Caco-2 (cell line): ENCODE measurements at regions not wholly inside any gene's neighbourhood (a gene's known extent, or its start where the extent isn't known, plus 50 kb on each side); places are given as distances from the start of the nearest gene placed in this dataset.

Source experiments
- BruUV-seq: library from RNA; stranded (reverse); fragments of 400-500 nt; replicated peaks from 2 replicates; lab custom pipeline; 2021; lab: Mats Ljungman, UMichigan
- CTCF ChIA-PET: fragments of 300-600 bp; sonication (Branson Sonifier 250); formaldehyde crosslinking; loops from one replicate; lab custom pipeline; 2022; ENCODE audit warnings: antibody characterized with exemption; lab: Charles Lee
- POLR2A ChIA-PET: fragments of 300-600 bp; sonication (Branson Sonifier 250); formaldehyde crosslinking; loops from one replicate; lab custom pipeline; 2022; ENCODE audit warnings: antibody characterized with exemption; lab: Charles Lee
- DNase-seq, 2 experiments: peaks; one replicate each; pipeline versions ENCODE4 v3.0.0 to v3.0.0-alpha.2; 2020 to 2022
- H3K27me3 ChIP-seq: replicated peaks from 2 replicates; pipeline ENCODE4 v1.6.0; 2011; ENCODE audit warnings: low read length; ENCODE audit not compliant: control insufficient read depth, insufficient read depth
- H3K36me3 ChIP-seq: 2 replicates; pipeline ENCODE4 v1.5.1; 2011; ENCODE audit warnings: low read length; ENCODE audit not compliant: control insufficient read depth, insufficient read depth
- H3K4me1 ChIP-seq: fragments of 250-450 bp; sonication (Bioruptor Pico); 2 replicates; pipeline ENCODE4 v1.5.1; 2020; ENCODE audit warnings: mild to moderate bottlenecking
- H3K4me3 ChIP-seq: 2 replicates; pipeline ENCODE4 v1.5.1; 2011; ENCODE audit warnings: low read depth, mild to moderate bottlenecking, control low read depth, low read length
- H3K9me3 ChIP-seq: fragments of 250-450 bp; sonication (Bioruptor Pico); 2 replicates; pipeline ENCODE4 v1.5.1; 2020; ENCODE audit warnings: mild to moderate bottlenecking, moderate library complexity
- H3K27ac Mint-ChIP-seq: one replicate; pipeline ENCODE4 v1.8.0; 2022; ENCODE audit warnings: mixed read lengths; ENCODE audit not compliant: unreplicated experiment
- H3K27me3 Mint-ChIP-seq: one replicate; pipeline ENCODE4 v1.8.0; 2022; ENCODE audit warnings: mixed read lengths; ENCODE audit not compliant: insufficient read depth, unreplicated experiment
- H3K36me3 Mint-ChIP-seq: one replicate; pipeline ENCODE4 v1.8.0; 2022; ENCODE audit warnings: mild to moderate bottlenecking, mixed read lengths; ENCODE audit not compliant: insufficient read depth, unreplicated experiment
- H3K4me1 Mint-ChIP-seq: one replicate; pipeline ENCODE4 v1.8.0; 2022; ENCODE audit warnings: low read depth, mixed read lengths; ENCODE audit not compliant: unreplicated experiment
- H3K4me3 Mint-ChIP-seq: one replicate; pipeline ENCODE4 v1.8.0; 2022; ENCODE audit warnings: mild to moderate bottlenecking, moderate library complexity, mixed read lengths; ENCODE audit not compliant: unreplicated experiment
- H3K9me3 Mint-ChIP-seq: one replicate; pipeline ENCODE4 v1.8.0; 2022; ENCODE audit warnings: mixed read lengths; ENCODE audit not compliant: unreplicated experiment
- intact Hi-C: fragments of 100-400 bp; cut with micrococcal nuclease; formaldehyde crosslinking; loops from one replicate; pipeline ENCODE4 v1.10.0; 2022; ENCODE audit not compliant: unreplicated experiment
- TF ChIP-seq, protein P1 (sequence below), 2 experiments: fragments of 200-600 bp in 1 of 2; IDR thresholded peaks; 1 replicate in 1 of 2; 2 replicates in 1 of 2; pipeline versions ENCODE4 v1.5.1 to v1.8.0; 2011 to 2022; ENCODE audit warnings: antibody characterized with exemption in 1 of 2, control low read depth in 1 of 2, inconsistent platforms in 1 of 2, low read depth in 1 of 2, low read length in 1 of 2, mild to moderate bottlenecking in 1 of 2, moderate library complexity in 1 of 2; ENCODE audit not compliant: insufficient read depth in 1 of 2, severe bottlenecking in 1 of 2, unreplicated experiment in 1 of 2

DNA sequence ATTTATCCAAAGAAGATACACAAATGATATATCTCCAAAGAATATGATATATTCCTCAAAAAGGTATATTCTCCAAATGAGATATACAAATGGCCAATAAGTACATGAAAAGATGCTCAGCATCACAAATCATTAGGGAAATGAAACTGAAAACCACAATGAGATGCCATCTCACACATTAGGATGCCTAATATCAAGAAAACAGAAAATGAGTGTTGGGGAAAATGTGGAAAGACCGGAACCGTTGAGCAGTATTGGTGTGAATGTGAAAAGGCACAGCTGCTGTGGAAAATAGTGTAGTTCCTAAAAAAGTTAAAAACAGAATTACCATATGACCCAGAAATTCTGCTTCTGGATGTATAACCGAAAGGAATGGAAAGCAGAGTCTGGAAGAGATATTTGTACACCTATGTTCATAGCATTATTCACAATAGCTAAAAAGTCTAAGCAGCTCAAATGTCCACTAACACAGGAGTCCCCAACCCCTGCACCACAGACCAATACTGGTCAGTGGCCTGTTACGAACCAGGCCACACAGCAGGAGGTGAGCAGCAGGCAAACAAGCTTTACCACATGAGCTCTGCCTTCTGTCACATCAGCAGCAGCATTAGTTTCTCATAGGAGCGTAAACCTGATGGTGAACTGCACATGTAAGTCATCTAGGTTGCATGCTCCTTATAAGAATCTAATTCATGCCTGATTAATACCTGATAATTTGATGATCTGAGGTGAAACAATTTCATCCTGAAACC is 291.9 kb downstream of the PCDH20 start:
- no peak for DNase-seq
- Mint-ChIP-seq H3K36me3 (no peaks in the 10 kb centered on the region), H3K9me3 (peaks cover 10% of the 10 kb centered on the region), H3K27me3 (no peaks in the 10 kb centered on the region), H3K4me3 (no peak overlapping the region), H3K4me1 (peaks cover 10% of the 10 kb centered on the region), H3K27ac (no peak overlapping the region)
- BruUV-seq, result no TSS peak
- intact Hi-C loops, result loop anchor here (10.0 kb wide), 1 partner anchor 291 kb away; the partner anchor contains the start of gene PCDH20
- TF ChIP-seq, protein P1, sequence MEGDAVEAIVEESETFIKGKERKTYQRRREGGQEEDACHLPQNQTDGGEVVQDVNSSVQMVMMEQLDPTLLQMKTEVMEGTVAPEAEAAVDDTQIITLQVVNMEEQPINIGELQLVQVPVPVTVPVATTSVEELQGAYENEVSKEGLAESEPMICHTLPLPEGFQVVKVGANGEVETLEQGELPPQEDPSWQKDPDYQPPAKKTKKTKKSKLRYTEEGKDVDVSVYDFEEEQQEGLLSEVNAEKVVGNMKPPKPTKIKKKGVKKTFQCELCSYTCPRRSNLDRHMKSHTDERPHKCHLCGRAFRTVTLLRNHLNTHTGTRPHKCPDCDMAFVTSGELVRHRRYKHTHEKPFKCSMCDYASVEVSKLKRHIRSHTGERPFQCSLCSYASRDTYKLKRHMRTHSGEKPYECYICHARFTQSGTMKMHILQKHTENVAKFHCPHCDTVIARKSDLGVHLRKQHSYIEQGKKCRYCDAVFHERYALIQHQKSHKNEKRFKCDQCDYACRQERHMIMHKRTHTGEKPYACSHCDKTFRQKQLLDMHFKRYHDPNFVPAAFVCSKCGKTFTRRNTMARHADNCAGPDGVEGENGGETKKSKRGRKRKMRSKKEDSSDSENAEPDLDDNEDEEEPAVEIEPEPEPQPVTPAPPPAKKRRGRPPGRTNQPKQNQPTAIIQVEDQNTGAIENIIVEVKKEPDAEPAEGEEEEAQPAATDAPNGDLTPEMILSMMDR (IDR thresholded peaks at IDR 0.05; ENCODE audit: insufficient read depth in 1 of 2, low read depth in 1 of 2, low read length in 1 of 2, severe bottlenecking in 1 of 2, unreplicated experiment in 1 of 2), result no peak
- ChIA-PET POLR2A (no interaction called here), CTCF (no interaction called here)
- Histone ChIP-seq H3K36me3 (no peaks in the 10 kb centered on the region), H3K27me3 (no peaks in the 10 kb centered on the region), H3K4me3 (no peak overlapping the region), H3K4me1 (peaks cover 18% of the 10 kb centered on the region), H3K9me3 (no peaks in the 10 kb centered on the region)

DNA sequence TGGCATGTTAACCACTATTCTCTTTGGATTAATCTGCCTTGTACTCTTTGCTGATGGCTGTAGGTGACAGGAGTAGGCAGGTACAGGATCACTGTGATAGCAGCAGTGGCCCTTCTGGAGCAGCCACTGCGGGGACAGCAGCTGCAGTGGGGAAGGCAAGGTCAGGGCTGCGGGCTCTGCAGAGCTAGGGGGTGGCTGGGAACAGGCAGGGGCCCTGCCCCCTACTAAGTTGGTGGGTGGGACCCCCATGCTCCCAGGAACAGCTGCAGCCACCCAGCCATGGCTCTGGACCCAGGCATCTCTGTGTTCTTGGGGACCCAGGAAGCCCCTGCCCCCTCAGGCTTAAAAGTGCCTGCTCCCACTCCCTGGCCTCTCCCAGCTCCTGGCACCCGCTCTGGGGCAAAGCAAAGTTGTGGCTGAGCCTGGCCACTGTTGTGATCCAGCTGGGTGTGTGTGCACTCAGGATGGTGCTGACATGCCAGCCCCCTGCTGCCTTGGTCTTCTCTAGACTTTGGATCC is 302.4 kb downstream of the PCDH20 start:
- CTCF ChIA-PET, result no interaction called here

DNA sequence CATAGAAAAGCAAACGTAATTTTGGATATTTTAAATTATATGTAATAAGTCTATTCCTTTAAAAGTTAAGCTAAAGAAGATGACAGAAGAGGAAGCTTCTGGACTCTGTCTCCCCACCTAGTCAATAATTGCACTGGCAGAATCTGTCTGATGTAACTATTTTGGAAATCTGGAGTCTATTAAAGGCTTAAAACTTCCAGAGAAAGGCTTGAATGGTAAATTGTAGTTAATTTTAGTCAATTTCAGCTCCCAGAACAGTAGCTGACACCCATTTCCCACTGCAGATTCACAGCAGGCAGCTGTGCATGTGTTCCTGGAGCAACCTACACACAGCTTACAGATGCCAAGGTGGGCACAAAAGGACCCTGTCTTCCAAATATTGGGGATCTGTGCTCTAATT is 304.1 kb downstream of the PCDH20 start:
- no TSS peak for BruUV-seq
- Mint-ChIP-seq H3K4me3 (no peak overlapping the region), H3K9me3 (no peaks in the 10 kb centered on the region), H3K36me3 (no peaks in the 10 kb centered on the region), H3K4me1 (no peaks in the 10 kb centered on the region), H3K27ac (no peak overlapping the region), H3K27me3 (no peaks in the 10 kb centered on the region)
- POLR2A ChIA-PET, result no interaction called here
- CTCF ChIA-PET, result no interaction called here
- Histone ChIP-seq H3K9me3 (no peaks in the 10 kb centered on the region), H3K4me1 (no peaks in the 10 kb centered on the region), H3K4me3 (no peak overlapping the region), H3K36me3 (no peaks in the 10 kb centered on the region), H3K27me3 (no peaks in the 10 kb centered on the region)
- no peak for DNase-seq
- intact Hi-C loops, result no loop called here
- TF ChIP-seq, protein P1 (IDR thresholded peaks at IDR 0.05; ENCODE audit: insufficient read depth in 1 of 2, low read depth in 1 of 2, low read length in 1 of 2, severe bottlenecking in 1 of 2, unreplicated experiment in 1 of 2), result no peak

More for the DNA sequence above, 302.4 kb downstream of the PCDH20 start:
- Mint-ChIP-seq H3K27me3 (no peaks in the 10 kb centered on the region), H3K4me3 (no peak overlapping the region), H3K4me1 (no peaks in the 10 kb centered on the region), H3K36me3 (no peaks in the 10 kb centered on the region), H3K27ac (no peak overlapping the region), H3K9me3 (no peaks in the 10 kb centered on the region)
- Histone ChIP-seq H3K4me1 (no peaks in the 10 kb centered on the region), H3K36me3 (no peaks in the 10 kb centered on the region), H3K27me3 (no peaks in the 10 kb centered on the region), H3K9me3 (no peaks in the 10 kb centered on the region), H3K4me3 (no peak overlapping the region)
- intact Hi-C loops, result no loop called here
- TF ChIP-seq, protein P1 (IDR thresholded peaks at IDR 0.05; ENCODE audit: insufficient read depth in 1 of 2, low read depth in 1 of 2, low read length in 1 of 2, severe bottlenecking in 1 of 2, unreplicated experiment in 1 of 2), result no peak
- BruUV-seq, result no TSS peak
- no peak for DNase-seq
- POLR2A ChIA-PET, result no interaction called here
